ENCODE measurements at regions not wholly inside any gene's neighbourhood (a gene's known extent, or its start where the extent isn't known, plus 50 kb on each side); places are given as distances from the start of the nearest gene placed in this dataset.
A peak's percentile ranks its signal among the peaks of the same experiment; 100 is the strongest.

DNA sequence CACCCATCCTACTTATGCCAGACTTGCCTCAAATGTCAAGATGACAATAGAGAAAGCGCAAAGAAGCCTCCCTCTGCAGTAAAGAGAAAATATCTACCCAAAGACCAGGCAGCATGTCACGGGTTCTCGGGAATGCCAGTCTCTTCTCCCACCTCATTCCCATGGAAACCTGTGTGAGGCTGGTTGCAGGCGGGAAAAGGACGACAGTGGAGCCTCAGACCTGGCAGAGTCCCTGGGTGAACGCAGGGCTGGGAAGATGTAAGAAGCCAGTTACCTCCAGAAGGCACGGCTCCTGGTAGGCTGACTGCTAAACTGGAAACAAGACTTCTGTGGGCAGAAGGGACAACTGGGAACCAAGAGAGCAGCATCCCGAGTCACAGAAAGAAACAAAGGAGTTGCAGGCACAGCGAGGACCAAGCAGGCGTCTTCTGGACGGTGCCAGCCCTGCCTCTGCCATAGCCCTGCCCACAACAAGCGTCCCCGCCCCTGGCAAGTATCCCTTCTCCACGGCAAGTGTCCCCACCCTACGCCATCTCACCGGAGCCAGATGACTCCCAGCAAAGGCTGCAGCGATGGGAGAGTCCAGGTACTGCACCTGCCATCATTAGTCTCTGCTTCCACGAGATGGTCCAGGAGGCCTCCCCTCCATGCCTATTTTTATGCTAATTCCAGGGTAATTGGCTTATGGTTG, 440.8 kb upstream of the MYT1L start:
- DNase-seq: no peak

DNA sequence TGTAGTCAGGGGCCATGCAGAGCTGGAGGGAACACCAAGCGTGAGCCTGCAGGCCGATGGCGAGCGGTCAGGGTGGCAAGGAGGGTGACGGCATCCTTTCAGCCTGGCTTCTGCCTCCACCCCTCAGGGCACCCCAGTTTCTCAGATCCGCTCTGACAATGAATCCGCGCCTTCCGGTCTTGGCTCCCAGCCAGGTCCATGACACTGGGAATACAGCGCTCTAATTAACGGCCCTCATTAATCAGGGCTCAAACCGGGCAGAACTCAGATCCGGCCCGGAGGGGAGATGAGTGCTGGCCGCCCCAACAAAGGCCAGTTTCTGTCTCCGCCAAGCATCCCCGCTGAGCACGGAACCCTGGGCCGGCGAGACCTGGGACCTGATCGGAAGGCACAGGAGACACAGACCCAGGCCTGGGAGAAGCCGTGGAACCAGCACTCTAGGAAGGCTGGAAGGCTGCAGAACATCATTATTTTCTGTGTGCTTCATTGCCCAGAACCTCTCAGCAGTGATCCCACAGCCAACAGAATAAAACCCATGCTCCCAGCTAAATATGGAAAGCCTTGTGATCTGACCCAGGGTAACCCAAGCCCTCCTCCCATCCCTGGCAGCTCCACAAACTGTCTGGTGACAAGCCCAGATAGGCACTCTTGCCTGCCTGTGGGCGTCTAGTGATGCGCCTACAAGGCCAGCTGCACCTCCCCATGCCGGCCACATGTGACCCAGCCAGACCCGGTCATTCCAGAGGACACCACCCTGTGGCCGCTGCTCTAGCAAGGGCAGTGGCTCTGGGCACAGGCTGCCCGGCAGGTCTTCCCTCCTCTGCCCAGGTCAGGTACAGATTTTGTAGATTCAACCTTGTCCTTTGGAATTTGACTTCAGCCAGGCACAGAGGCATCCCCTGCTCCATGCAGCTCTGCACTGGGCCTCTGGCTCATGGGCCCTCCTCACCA, 438.7 kb upstream of the MYT1L start:
- peak in 27 of 51 donors; percentile 14 to 76 (median 37) for DNase-seq

DNA sequence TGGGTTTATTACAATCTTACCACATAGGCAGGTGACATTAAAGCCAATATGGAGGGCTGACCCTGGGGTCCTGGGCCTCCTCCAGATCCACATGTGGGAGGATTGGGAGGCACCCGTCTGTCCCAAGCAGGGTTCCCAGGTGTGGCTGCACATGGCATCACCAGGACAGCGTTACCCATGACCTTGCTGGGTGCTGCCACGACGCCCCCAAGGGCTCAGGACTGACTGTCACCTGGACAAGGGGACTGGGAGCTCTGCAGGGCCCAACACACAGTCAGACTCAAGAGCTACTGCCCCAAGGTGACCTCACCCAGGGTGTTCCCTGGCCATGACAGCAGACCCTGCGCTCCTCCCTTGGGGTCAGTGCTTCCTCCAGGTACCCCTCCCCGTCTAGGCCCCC, 437.4 kb upstream of the MYT1L start:
- no peak for DNase-seq

DNA sequence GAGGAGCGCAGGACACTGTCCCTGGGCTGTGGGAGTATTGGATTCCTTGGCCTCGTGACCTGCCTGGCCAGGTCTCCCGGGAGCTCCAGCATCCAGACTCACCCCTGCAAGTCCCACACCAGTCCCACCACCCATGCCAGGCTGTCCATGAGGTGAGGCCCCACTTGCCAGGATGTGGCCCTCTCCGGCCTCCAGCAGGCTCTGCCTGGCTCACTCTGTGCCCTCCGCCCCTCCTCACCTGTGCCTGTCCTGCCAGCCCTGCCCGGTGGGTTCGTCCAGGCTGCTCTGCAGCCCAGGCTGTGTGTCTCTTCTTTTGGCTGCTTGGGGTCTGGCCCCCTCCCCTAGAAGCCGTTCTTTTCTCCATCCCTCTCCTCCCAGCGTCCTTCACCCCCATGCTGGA, 436.8 kb upstream of the MYT1L start:
- DNase-seq: no peak

DNA sequence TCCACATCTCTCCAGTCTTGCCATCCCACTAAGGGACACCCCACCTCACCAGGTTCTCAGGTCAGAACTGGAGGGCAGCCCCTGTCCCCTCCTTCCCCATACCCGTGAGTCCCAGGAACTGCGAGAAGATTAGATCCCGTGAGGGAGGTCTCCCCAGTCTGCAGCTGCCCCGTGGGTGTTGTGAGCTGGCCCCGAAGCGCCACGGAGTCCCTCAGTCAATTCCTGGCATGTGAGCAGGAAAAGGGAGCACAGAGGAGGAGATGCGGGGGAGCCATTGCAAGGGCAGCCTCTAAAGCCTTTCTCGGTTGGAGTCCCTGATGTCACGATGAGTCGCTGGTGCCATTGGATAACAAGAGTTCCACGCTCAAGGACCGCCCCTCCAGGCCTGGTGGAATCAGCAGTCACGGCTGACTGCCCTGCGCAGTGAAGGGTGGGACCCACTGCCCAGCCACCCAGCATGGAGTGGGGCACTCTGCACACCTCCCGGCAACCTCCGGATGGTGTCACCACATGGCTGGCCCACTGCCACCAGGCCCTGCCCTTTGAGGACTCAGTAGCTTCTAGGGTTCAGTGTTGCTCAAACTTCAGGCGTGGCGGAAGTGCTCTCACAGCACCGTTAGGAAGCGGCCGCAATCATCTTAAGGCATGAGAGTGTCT, 434.9 kb upstream of the MYT1L start:
- DNase-seq: no peak

DNA sequence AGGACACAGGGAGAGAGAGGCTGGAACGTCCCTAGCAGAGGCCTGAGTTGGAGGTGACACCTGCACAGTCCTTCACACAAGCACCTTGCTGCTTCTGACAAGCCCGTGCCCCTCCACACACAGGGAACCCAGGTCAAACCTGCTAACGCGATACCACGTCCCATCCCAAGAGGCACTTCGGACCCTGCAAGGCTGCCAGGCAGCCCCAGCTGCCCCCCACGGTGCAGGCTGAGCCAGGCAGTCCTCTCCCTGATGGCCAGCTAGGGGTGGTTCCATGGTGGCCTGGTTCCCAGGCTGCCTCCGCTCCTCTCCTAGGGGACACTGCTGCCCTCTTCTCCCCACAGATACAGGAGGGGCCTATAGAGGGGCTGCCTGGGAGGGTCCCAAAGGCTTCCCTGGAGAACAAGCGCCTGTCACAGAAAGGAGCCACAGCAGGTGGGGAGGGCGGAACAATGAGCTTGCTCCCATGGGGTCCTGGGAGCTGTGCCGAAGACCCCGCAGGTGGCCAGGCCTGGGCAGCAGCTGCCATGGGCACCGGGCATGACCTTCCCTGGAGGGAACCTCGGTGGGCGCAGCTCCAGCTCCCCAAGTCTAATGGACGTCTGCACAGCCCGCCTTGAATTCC, 434.2 kb upstream of the MYT1L start:
- DNase-seq: no peak

DNA sequence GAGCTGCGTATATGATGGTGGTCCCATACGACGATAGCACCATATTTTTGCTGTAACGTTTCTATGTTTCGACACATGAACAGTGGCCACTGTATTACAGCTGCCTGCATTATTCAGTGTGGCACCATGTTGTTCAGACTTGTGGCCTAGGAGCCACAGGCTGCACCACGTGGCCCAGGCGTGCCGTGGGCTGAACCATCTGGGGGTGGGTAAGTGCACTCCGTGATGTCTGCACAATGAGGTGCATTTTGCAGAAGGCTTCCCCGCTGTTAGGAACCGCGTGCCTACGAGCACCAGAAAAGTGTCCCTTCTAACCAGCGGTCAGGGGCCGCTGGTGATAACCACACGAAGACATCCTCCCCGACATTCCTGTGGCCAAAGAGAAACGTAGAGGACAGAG, 433.7 kb upstream of the MYT1L start:
- DNase-seq: no peak

DNA sequence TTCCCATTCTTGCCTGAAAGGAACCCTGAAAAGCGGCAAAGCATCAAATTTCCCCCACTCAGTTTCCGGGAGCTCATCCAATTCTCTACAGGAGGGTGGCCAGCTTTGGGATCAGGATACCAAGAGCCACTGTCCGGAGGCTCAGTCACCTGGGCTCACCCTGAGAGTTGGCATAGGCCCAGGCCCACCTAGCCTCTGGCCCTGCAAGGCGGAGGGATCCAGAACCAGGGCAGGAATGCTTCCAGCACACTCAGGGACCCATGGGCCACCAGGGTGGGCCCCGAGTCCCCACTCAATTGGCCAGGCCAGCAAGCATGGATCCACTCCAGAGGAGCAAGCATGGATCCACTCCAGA, 432.9 kb upstream of the MYT1L start:
- DNase-seq: peak in 14 of 51 donors; percentile 10 to 60 (median 24)

DNA sequence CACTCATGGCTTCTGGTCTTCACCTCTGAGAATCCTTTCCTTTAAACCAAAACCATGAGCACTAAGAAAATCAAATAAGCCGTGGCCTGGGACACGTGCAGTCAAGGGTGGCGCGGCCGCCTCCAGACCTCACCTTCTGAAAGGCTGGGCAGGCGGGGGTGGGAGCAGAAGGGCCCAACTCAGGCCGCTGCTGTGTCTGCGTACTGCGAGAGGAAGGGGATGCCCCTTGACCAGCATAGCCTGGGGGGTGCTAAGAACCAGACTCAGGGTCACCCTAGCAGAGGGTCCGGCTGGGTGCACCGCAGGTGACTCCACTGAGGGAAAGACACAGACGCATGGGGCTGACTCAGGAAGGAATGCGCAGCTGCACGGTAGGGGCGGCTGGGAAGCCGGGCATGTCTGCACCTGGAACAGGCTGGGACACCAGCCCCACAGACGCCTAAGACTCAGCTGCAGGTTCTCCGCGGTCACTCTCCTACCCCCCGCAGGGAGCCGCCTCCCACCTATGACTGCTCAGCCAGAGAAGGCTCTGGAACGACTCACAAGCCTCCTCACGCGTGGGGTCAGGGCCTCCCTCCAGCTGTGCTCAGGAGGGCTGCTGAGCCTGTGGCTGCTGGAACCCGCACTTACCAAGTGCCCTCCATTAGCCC, 432.4 kb upstream of the MYT1L start:
- DNase-seq: peak in 1 of 51 donors; percentile 1

DNA sequence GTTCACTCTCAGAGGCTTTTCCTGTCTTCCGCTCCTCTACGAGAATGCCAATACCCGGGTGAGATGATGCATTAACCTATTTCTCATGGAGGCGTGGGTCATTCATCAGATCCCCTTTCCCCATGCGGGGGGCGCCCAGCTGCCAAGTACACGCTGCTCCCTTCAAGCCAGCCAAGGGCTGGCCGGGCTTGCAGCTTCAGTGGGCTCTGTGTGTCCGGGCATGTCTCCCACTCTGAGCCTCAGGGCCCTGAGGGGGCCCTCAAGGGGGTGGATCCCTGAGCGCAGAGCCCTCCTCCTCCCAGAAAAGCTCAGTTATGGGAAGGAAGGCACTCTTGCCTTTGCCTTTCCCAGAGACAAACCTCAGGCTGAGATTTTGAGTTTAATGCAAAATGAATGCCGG, 431.8 kb upstream of the MYT1L start:
- DNase-seq: peak in 8 of 51 donors; percentile 9 to 38 (median 18)

DNA sequence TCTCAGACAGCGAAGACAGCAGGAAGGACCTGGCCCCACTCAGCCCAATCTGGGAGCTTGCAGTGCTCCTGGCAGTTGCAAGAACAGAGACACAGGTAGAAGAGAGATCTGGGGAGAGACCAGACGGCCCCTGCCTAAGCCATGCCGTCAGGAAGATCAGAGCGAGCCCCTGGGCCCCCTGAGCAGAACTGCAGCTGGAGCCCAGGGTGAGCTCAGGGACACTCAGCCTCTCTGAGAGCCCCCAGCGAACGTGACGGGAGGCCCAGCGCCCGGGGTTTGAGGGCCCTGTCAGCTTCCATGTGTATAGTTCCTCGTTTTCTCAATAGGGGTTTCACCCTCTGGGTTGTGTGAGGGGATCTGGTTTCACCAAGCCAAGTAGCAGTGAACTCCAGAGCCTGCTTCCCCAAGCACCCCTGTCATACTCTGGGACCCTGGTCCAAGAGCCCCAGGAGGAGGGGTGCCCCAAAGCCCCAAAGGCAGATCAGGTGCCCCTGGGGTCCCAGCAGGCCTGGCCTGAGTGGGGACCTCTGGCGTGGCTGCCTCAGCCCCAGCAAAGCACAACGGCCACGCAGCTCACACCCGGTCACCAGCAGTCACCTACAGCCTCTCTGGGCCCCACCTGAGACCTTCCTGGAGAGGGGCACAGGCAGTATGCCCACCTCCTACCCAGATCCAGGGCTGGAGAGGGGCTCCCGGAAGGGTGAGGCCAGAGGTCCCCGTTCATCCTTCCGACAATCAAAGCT, 431.3 kb upstream of the MYT1L start:
- DNase-seq: no peak

DNA sequence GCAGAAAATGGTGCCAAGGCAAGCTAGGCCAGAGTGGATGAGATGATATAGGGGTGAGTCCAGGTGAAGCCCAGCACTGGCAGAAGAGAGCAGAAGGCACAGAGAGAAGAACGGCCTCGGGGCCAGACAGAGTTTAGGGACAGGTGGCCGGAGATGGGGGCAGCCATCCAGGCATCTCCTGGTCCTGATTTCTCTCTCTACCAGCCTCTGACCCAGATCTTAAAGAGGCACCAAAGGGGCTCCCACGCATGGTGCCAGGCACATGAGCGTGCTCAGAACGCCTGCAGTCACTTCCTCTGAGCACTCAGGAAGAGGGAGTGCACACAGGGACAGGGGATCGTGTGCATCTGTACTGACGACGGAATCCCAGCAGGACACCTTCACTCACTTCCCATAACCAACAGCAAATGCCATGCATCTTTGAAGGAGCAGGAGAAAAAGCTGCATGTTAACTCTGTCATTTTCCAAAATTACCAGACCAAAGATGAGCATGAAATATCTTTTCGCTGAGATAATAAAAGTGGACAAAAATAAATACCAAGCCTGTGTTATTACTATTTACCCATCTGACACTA, 427.8 kb upstream of the MYT1L start:
- DNase-seq: no peak

DNA sequence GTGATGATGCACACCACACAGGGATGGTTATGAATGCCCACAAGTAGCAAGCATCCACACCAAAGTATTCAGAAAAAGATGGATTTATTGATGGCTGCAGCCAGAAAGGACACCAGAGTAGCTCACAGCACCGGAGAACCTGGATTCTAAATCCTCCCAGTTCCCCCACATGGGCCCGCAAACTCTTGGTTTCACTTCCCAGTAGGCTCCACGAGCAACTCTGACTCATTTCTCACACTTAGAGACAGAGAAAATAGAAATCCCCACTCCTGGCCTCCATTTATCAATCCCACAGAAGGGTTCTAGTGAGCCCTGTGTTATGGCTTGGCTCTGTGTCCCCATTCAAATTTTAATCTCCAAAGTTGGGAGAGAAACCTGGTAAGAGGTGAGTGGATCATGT, 426.7 kb upstream of the MYT1L start:
- DNase-seq: no peak

DNA sequence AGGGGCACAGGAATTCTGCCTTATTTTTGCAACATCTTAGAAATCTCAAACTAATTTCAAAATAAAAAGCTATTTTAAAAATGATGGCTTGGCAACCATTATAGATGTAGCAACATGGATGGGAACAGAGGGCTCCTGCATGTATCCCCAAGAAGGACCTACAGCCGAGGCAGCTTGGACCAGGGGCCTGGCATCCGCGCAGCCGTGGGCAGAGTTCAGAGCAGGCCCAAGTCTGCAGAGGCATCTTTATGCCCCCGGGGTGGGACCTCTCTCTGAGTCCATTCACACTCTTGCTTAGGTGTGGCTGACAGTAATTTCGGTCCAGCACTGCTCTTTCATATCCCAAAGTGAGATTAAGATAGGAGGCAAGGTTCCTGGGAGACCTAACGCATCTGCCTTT, 425.8 kb upstream of the MYT1L start:
- no peak for DNase-seq

DNA sequence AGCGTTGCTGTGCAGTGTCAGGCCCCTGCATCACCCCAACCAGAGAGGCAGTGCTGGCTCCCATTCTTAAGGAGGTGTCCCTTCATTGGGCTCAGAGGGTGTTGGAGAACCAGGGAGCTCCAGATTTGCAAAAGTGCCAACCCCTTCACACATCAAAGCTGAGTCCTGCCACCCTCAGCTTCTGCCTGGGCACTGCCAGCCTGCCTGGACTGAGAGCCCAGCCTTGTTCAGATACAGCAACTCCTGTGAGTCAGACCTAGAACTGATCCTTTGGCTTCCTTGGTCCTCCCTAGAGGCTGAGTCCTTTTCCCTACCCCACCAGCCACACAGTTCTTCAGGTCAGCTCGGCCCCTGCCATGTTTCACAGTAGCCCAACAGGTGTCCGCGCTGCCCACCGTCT, 424.9 kb upstream of the MYT1L start:
- no peak for DNase-seq

DNA sequence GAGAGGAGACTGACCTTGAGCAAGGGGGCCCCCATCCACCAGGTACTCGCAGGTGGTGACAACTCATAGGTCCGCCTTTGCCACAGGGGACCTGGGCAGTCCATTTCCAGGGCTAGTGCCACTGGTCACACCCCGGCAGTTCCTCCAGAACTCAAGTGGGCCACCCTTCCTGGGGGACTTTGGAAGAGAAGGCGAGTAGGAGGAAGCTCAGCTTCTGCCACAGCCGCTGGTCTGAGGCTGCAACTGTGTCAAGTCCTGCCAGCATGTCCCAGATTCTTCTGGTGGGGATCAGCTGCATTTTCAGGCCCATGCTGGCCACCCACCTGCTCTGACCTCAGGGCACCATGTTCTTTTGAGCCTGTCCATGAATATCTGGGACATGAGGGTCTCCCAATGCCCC, 423.9 kb upstream of the MYT1L start:
- DNase-seq: no peak

DNA sequence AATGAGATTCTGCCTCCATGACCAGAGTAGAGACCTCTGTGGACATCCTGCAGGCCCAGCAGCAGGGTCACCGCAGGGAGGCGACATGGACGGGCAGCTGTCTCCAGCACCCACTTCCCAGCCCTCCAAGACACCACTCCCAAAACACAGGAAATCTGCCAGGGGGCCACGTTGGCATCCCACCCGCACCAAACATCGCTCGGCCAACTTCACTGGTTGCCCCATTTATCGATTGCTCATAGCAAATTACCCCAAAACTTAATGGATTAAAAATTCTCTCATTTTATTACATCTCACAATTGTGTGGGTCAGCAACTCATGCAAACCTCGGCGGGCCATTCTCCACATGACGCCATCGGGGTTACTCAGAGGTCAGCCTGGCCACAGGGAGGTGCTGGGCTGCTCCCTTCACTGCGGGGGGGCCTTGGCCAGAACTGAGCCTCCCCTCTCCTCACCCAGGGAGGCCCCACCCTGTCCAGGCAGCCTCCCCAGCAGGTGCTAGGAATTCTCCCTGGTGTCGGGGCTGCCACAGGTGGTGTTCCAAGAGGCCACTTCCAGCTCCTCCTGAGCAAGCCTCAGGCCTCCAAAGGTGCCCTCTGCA, 420.7 kb upstream of the MYT1L start:
- DNase-seq: no peak

DNA sequence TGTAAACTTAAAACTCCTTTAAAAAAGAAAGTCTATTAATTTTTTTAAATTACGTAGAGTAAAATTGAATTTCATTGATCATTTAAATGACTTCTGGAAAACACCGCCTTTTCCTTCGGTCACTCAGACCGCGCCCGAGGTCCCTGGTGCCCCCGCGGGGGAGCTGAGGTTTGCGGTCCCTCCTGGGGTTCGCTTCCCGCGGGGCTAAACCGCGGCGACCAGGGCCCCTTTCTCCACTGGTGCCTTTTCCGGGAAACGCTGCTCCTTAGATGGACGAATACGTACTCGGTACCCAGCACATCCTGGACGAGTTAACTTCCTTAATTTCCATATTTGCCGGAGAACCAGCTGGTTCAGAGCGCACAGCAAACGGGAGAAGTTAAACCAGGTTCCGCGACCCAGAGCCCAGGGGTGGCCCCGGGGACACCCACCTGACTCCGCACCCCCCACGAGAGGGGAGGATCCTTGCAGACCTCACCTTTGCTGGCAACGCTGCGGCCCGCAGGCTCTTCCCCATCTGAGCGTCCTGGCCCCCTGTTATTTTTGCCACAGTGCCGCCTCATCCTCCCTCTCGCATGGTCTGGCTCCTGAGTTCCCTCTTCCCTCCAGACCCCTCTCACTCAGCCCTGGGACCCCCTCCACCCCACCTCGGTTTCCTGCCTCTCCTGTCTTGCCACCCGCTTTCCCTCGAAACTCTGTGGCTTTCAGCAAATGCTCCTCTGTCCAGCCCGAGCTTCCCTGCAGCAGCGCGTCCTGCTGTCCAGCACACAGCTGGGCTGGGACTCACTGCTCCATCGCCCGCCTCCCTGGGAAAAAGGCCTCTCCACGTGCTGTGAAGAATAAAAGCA, 420.0 kb upstream of the MYT1L start:
- no peak for DNase-seq

DNA sequence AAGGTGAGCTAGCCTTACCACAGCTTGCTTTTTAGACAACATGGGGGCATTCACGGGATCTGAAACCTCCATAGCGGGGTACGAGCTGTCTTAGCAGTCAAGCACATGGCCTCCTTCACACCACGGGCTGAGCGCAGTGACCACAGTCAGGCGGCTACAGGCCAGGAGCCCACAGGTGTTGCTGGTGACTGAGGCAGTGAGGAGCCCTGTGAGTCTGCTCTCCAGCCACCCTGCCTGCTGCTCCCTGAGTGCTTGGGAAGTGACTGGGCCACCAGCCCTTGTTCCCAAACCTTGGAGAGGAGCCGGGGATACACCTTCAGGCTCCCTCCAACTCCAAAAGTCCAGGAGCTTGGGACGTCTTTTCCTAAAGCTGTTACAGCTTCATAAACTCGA, 418.1 kb upstream of the MYT1L start:
- no peak for DNase-seq

Data from hypothalamus (tissue), 51 donors.